ENCODE measurements at regions not wholly inside any gene's neighbourhood (a gene's known extent, or its start where the extent isn't known, plus 50 kb on each side); places are given as distances from the start of the nearest gene placed in this dataset.
A peak's percentile ranks its signal among the peaks of the same experiment; 100 is the strongest.

- TF ChIP-seq CTCF (IDR thresholded peaks at IDR 0.05) = no peak
- ATAC-seq (no peak), DNase-seq (no peak)
- no peaks in the 10 kb centered on the region for H3K27me3 ChIP-seq
- WGBS, 2 donors = 92 to 99% methylated on average over 3 of the region's 3 CpGs
- H3K9me3 ChIP-seq = no peaks in the 10 kb centered on the region
- peaks cover 0 to 37% (median 0%) of the 10 kb centered on the region in 9 donors for H3K4me1 ChIP-seq
- no peak overlapping the region for H3K27ac ChIP-seq
- intact Hi-C loops (cut with DNase I) = no loop called here
- no peaks in the 10 kb centered on the region for H3K36me3 ChIP-seq
- no peak overlapping the region for H3K4me3 ChIP-seq
Measured at GRCh38 chr2:48195169-48195568, 119.3 kb upstream of the FOXN2 start.

- Histone ChIP-seq H3K4me1 (peaks cover 0 to 29% (median 0%) of the 10 kb centered on the region in 9 donors), H3K27me3 (no peaks in the 10 kb centered on the region), H3K36me3 (no peaks in the 10 kb centered on the region), H3K9me3 (no peaks in the 10 kb centered on the region), H3K27ac (no peak overlapping the region), H3K4me3 (no peak overlapping the region)
- DNase-seq = no peak
- no peak for ATAC-seq
- WGBS, 2 donors = 80 to 91% methylated on average over 1 of the region's 1 CpG
- intact Hi-C loops (cut with DNase I) = no loop called here
- no peak for TF ChIP-seq CTCF (IDR thresholded peaks at IDR 0.05)
Measured at GRCh38 chr2:48197618-48198017, 116.9 kb upstream of the FOXN2 start.

GRCh38 chr2:48198371-48198770, 116.1 kb upstream of the FOXN2 start:
- intact Hi-C loops (cut with DNase I) = no loop called here
- H3K36me3 ChIP-seq = no peaks in the 10 kb centered on the region
- ATAC-seq = peak in 2 of 8 donors; percentile 16 to 33
- no peaks in the 10 kb centered on the region for H3K9me3 ChIP-seq
- no peaks in the 10 kb centered on the region for H3K27me3 ChIP-seq
- WGBS, 2 donors = 86 to 92% methylated on average over 1 of the region's 1 CpG
- no peak for TF ChIP-seq CTCF (IDR thresholded peaks at IDR 0.05)
- H3K4me1 ChIP-seq = peaks cover 0 to 29% (median 0%) of the 10 kb centered on the region in 9 donors
- H3K4me3 ChIP-seq = no peak overlapping the region
- no peak overlapping the region for H3K27ac ChIP-seq
- no peak for DNase-seq

- no peaks in the 10 kb centered on the region for H3K27me3 ChIP-seq
- intact Hi-C loops (cut with DNase I) = no loop called here
- no peak overlapping the region for H3K27ac ChIP-seq
- no peak for ATAC-seq
- H3K4me3 ChIP-seq = no peak overlapping the region
- H3K36me3 ChIP-seq = no peaks in the 10 kb centered on the region
- no peak for DNase-seq
- H3K4me1 ChIP-seq = peaks cover 0 to 29% (median 0%) of the 10 kb centered on the region in 9 donors
- no peak for TF ChIP-seq CTCF (IDR thresholded peaks at IDR 0.05)
- H3K9me3 ChIP-seq = no peaks in the 10 kb centered on the region
- 69 to 71% methylated on average over 7 of the region's 7 CpGs for WGBS, 2 donors
Measured at GRCh38 chr2:48199070-48199469, 115.4 kb upstream of the FOXN2 start.

Data from heart right ventricle (tissue), 16 donors.